GM18907 (cell line): ENCODE measurements at regions not wholly inside any gene's neighbourhood (a gene's known extent, or its start where the extent isn't known, plus 50 kb on each side); places are given as distances from the start of the nearest gene placed in this dataset.

Experiments used
- ATAC-seq: cut with Tn5 transposase; IDR thresholded peaks from one replicate; pipeline ENCODE4 v1.9.1; 2021; ENCODE audit warnings: mild to moderate bottlenecking, moderate library complexity; ENCODE audit not compliant: unreplicated experiment

DNA sequence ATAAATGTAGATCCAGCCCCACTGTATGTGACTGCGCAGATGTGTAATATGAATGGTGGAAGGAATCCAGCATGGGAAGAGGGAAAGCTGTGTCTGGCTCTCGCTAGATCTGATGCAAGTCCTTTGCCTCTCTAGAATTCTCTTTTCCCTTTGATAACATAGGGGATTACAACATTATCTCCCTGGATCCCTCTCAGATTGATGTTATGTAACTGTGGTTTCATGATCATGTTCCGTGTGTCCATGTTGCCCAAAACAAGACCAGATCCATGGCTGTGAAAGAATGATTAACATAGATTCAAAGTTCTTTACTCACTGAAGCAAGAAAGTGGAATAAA, 184.0 kb upstream of the UBL3 start:
- ATAC-seq, result no peak

GRCh38 chr13:30033681-30034457, 183.5 kb upstream of the UBL3 start:
- ATAC-seq, result no peak

DNA sequence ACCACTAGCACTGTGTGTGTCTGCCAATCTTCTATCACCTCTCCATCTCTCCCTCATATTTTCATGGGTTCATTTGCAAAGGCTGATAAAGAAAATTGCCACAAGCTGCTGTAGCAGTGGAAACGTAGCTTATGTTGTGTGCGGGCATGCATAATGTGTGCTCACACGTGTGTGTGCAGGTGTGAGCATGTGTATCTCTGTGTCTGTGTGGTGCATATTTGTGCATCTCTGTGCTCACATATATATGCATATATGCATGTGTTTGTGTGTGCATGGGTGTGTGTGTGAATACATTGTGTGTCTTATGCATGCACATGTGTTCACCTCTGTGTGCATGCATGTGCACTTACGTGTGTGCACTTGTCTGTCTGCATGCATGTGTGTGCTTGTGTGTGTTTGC, 181.8 kb upstream of the UBL3 start:
- no peak for ATAC-seq

GRCh38 chr13:30031488-30031887, 181.1 kb upstream of the UBL3 start:
- no peak for ATAC-seq

- ATAC-seq, result no peak
Observed at GRCh38 chr13:30030141-30030750, 179.8 kb upstream of the UBL3 start.

DNA sequence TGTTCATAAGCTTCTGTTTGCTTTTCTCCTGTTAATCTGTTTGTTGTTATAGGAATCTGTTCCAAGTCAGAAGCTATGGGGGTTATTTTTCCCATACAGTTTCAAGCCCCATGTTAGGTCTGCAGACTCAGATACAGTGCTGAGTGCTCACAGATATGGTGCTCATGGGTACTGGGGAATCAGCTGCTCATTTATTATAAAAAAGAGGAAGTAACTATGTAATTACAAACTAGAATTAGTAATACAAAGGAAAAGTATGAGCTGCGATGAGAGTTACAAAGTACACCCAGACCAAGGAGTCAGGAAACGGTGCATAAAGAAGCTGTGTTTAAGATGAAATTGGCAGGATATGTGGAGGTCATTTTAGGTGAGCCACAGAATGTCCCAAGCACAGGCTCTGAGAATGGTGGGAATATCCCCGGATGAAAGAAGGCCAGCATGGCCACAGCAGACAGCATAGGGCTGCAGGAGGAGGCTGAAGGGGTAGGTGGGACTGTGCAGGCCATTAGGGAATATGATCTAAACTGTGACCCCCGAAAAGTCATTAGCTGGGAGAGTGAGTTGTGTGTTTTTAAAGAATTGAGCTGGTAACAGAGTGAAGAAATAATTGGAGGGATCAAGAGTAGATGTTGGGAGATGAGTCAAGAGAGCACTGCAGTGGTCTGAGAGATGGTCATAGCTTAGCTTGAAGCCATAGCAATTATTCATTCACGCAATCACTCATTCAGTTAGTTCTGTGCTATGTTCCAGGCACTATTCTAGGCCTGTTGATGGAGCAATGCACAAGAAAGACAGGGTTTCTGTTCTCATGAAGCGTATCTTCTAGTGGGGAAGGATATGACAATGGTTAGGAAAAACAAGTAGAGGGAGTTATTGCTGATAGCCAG, 177.4 kb upstream of the UBL3 start:
- ATAC-seq, result no peak

DNA sequence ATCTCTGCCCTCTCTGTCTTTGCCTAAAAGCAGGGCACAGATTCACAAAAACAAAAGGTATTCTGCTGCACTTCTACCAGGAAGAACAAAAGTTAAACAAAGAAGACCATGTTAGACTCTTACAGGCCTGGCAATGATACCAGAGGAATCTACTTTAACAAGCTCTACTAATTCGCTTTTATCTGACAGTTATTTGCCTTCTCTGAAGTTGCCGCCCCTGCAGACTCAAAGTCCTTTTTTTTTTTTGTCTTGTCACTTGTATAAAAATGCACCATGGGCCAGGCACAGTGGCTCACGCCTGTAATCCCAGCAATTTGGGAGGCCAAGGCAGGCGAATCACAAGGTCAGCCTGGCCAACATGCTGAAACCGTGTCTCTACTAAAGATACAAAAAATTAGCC, 176.5 kb upstream of the UBL3 start:
- ATAC-seq, result no peak

DNA sequence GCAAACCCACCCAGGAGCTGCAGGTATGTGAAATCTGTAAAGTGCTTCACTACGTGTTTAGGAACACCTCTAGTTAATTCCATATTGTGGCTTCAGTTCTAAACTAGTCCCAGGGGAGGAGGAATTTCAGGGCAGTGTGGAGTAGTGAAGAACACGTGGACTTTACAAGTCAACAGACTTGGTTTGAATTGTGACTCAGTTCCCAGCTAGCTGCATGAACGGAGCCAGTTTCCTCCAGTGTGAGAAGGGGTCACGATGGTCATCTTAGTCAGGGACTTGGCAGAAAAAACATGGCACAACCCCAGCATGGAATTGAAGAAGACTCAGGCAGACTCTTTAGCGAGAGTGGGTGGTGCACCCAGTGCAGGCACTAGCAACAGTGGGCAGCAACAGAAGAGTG, 175.7 kb upstream of the UBL3 start:
- no peak for ATAC-seq

DNA sequence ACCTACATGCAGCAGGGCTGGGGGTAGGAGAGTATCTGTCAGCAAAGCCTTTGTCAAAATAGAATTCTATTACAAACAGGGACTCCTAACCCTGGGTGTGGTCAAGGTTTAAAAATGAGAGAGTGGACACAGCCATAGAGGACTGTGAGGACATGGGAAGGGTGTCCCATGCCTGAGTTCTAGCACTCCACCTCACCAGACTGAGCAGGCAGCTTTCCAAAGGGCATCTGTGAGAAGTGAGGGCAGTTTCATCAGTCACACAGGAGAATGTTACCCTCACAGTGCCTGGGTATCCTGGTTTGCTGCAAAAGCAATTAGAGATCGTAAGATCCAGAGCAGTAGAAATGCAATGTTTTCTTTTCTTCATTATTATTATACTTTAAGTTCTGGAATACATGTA, 174.9 kb upstream of the UBL3 start:
- no peak for ATAC-seq

GRCh38 chr13:30024125-30024865, 173.9 kb upstream of the UBL3 start:
- ATAC-seq, result no peak

DNA sequence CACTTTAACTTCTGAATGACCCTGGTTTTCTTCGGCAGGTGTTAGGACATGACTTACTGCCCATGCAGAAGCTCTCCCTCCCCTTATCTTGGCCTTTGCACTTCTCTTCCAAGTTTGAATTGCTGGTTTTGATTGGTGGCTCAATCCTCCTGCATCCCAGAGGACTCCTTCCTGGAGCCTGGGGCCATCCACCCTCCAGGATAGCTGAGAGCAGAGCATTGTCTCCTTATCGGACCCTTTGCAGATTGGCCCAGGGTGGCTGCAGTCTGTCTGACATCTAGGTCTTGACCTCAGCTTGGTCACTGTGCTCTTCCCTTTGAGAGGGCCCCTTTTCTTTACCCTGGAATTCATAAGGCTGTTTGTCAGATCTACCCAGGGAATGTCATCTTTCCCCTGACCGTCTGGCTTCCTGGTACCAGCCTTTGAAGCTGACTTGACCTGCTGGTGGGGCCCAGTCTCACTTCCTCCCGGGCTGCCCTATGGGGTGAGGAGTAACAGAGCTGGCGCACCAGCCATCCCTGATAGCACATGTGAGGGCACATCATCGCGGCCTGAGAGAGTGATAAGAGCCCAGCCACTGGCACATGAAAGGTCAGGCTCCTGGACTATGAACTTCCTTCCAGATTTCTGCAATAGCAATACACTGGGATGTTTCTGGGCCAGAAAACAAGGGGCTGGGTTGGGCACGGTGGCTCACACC, 172.9 kb upstream of the UBL3 start:
- ATAC-seq, result no peak

DNA sequence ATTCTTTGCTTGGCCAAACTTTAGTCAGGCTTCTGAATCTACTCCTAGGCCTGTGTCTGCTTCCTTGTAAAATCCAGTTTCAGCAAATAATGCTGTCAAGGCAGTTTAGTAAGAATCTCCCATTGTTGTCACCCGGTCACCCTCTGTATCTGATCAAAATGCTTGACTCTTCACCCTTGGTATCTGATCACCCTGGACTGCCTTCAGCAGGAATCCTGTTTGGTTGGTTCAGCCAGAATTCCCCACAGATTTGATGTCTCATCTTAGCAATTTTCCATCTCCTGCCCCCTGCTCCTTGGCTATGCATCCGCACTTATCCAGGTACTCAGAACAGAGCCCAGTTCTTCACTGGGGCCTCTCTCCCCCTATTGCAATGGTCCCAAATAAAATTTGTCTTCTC, 172.4 kb upstream of the UBL3 start:
- no peak for ATAC-seq

GRCh38 chr13:30022256-30022655, 171.8 kb upstream of the UBL3 start:
- ATAC-seq, result no peak

GRCh38 chr13:30021611-30022010, 171.2 kb upstream of the UBL3 start:
- no peak for ATAC-seq

GRCh38 chr13:30020726-30021312, 170.4 kb upstream of the UBL3 start:
- ATAC-seq, result no peak

GRCh38 chr13:30019648-30020626, 169.5 kb upstream of the UBL3 start:
- no peak for ATAC-seq

- no peak for ATAC-seq
Observed at GRCh38 chr13:30017880-30018279, 167.5 kb upstream of the UBL3 start.

- no peak for ATAC-seq
Observed at GRCh38 chr13:30016398-30016797, 166.0 kb upstream of the UBL3 start.

DNA sequence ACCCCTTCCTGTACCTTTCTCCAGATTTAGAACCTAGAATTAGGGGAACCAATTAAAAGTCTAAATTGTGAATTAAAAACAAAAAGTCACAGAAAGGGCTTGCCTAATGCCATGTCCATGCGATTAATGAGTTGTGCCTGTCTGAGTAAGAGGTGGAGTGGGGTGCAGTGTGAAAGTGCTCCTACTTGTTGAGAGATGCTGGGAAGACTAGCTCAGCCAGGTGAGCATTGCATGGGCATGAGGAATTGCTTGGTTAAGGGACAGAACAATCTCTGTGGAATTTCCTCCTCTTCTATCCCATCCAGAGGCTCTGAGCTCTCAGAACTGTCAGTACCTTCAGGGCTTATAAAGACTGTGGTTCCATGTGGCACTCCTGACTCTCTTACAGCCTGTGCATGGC, 159.0 kb upstream of the UBL3 start:
- ATAC-seq, result no peak
